Testis (tissue), 2 donors: ENCODE measurements at regions not wholly inside any gene's neighbourhood (a gene's known extent, or its start where the extent isn't known, plus 50 kb on each side); places are given as distances from the start of the nearest gene placed in this dataset.
"Not testable (repeated sequence)": the region's sequence is repeated elsewhere in the genome, so short reads cannot be mapped to it uniquely, and the experiment has no call there.

Source experiments
- DNase-seq: peaks from one replicate; pipeline ENCODE4 v3.0.0-alpha.2; 2019
- H3K27ac ChIP-seq, 2 donors: fragments of 200-600 bp; sonication (generic); one replicate each; pipeline ENCODE4 v1.5.1; 2019
- H3K27me3 ChIP-seq: fragments of 200-600 bp; sonication (generic); one replicate; pipeline ENCODE4 v1.5.1; 2019
- H3K36me3 ChIP-seq: fragments of 200-600 bp; sonication (generic); one replicate; pipeline ENCODE4 v1.5.1; 2017; ENCODE audit warnings: low read depth; ENCODE audit errors: missing control alignments
- H3K4me1 ChIP-seq: fragments of 200-600 bp; sonication (generic); one replicate; pipeline ENCODE4 v1.5.1; 2019
- H3K4me3 ChIP-seq, 2 donors: fragments of 200-600 bp; sonication (generic); one replicate each; pipeline ENCODE4 v1.5.1; 2017 to 2019
- H3K9me3 ChIP-seq: fragments of 200-600 bp; sonication (generic); one replicate; pipeline ENCODE4 v1.5.1; 2017
- WGBS, 2 donors: methylation state at CpG; one replicate each; pipeline ENCODE4 v1.1.5; 2018; 5-methylcytosine and 5-hydroxymethylcytosine counted together
- intact Hi-C: fragments of 100-400 bp; cut with DNase I; formaldehyde crosslinking; loops from one replicate; pipeline ENCODE4 v1.15.1; 2023; ENCODE audit warnings: low total_unique reads
- TF ChIP-seq, protein P1 (sequence below), 3 experiments: fragments of 450-650 bp in 2 of 3; fragments of 200-600 bp in 1 of 3; sonication (generic) in 1 of 3; IDR thresholded peaks; one replicate each; pipeline ENCODE4 v1.5.1; 2016 to 2019; ENCODE audit warnings: antibody characterized with exemption in 3 of 3, mild to moderate bottlenecking in 2 of 3, moderate library complexity in 1 of 3

DNA sequence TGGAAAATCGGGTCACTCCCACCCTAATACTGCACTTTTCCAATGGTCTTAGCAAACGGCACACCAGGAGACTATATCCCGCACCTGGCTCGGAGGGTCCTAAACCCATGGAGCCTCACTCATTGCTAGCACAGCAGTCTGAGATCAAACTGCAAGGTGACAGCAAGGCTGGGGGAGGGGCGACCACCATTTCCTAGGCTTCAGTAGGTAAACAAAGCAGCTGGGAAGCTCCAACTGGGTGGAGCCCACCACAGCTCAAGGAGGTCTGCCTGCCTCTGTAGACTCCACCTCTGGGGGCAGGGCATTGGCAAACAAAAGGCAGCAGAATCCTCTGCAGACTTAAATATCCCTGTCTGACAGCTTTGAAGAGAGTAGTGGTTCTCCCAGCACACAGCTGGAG is 109.0 kb upstream of the DEFB108B start:
- H3K27ac ChIP-seq, H3K4me3 ChIP-seq, DNase-seq, H3K36me3 ChIP-seq, intact Hi-C loops, H3K4me1 ChIP-seq, H3K9me3 ChIP-seq, H3K27me3 ChIP-seq: not testable (repeated sequence)
- WGBS, 2 donors = 29 to 67% methylated on average over 1 to 5 of the region's 5 CpGs

GRCh38 chr11:71730748-71731147 is 102.3 kb upstream of the DEFB108B start:
- H3K4me3 ChIP-seq, DNase-seq, H3K27me3 ChIP-seq, intact Hi-C loops, H3K27ac ChIP-seq, H3K36me3 ChIP-seq, H3K4me1 ChIP-seq, H3K9me3 ChIP-seq: not testable (repeated sequence)
- 81 to 82% methylated on average over 7 of the region's 8 CpGs for WGBS, 2 donors

GRCh38 chr11:71734368-71734767 is 98.6 kb upstream of the DEFB108B start:
- peak; percentile 20 for DNase-seq
- H3K27me3 ChIP-seq, H3K9me3 ChIP-seq, H3K4me3 ChIP-seq, H3K36me3 ChIP-seq, intact Hi-C loops, H3K4me1 ChIP-seq, H3K27ac ChIP-seq: not testable (repeated sequence)
- 31% methylated on average over 2 of the region's 3 CpGs; no CpG with 5 or more reads in 1 of the 2 donors for WGBS, 2 donors
- TF ChIP-seq, protein P1, sequence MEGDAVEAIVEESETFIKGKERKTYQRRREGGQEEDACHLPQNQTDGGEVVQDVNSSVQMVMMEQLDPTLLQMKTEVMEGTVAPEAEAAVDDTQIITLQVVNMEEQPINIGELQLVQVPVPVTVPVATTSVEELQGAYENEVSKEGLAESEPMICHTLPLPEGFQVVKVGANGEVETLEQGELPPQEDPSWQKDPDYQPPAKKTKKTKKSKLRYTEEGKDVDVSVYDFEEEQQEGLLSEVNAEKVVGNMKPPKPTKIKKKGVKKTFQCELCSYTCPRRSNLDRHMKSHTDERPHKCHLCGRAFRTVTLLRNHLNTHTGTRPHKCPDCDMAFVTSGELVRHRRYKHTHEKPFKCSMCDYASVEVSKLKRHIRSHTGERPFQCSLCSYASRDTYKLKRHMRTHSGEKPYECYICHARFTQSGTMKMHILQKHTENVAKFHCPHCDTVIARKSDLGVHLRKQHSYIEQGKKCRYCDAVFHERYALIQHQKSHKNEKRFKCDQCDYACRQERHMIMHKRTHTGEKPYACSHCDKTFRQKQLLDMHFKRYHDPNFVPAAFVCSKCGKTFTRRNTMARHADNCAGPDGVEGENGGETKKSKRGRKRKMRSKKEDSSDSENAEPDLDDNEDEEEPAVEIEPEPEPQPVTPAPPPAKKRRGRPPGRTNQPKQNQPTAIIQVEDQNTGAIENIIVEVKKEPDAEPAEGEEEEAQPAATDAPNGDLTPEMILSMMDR (IDR thresholded peaks at IDR 0.05) = peak in 1 of 3 experiments; percentile 18

- H3K4me3 ChIP-seq, H3K27me3 ChIP-seq, DNase-seq, H3K4me1 ChIP-seq, H3K27ac ChIP-seq, intact Hi-C loops, H3K36me3 ChIP-seq, H3K9me3 ChIP-seq: not testable (repeated sequence)
- 82 to 90% methylated on average over 4 of the region's 4 CpGs for WGBS, 2 donors
These were observed 94.7 kb upstream of the DEFB108B start for GRCh38 chr11:71738317-71738716.

- H3K36me3 ChIP-seq, H3K27me3 ChIP-seq, H3K4me1 ChIP-seq, H3K4me3 ChIP-seq, H3K9me3 ChIP-seq, intact Hi-C loops, H3K27ac ChIP-seq: not testable (repeated sequence)
- DNase-seq = peak; percentile 30
- 27 to 40% methylated on average over 11 of the region's 11 CpGs for WGBS, 2 donors
These were observed 89.6 kb upstream of the DEFB108B start for GRCh38 chr11:71743385-71743784.

GRCh38 chr11:71745656-71746055 is 87.3 kb upstream of the DEFB108B start:
- H3K27ac ChIP-seq, H3K4me1 ChIP-seq, H3K4me3 ChIP-seq, DNase-seq, H3K36me3 ChIP-seq, intact Hi-C loops, H3K9me3 ChIP-seq, H3K27me3 ChIP-seq: not testable (repeated sequence)
- WGBS, 2 donors = 86 to 87% methylated on average over 10 to 11 of the region's 11 CpGs

- DNase-seq, H3K4me3 ChIP-seq, H3K27ac ChIP-seq, H3K36me3 ChIP-seq, H3K4me1 ChIP-seq, H3K9me3 ChIP-seq, H3K27me3 ChIP-seq, intact Hi-C loops: not testable (repeated sequence)
- WGBS, 2 donors = 42 to 44% methylated on average over 3 to 5 of the region's 5 CpGs
These were observed 86.7 kb upstream of the DEFB108B start for GRCh38 chr11:71746263-71746662.

DNA sequence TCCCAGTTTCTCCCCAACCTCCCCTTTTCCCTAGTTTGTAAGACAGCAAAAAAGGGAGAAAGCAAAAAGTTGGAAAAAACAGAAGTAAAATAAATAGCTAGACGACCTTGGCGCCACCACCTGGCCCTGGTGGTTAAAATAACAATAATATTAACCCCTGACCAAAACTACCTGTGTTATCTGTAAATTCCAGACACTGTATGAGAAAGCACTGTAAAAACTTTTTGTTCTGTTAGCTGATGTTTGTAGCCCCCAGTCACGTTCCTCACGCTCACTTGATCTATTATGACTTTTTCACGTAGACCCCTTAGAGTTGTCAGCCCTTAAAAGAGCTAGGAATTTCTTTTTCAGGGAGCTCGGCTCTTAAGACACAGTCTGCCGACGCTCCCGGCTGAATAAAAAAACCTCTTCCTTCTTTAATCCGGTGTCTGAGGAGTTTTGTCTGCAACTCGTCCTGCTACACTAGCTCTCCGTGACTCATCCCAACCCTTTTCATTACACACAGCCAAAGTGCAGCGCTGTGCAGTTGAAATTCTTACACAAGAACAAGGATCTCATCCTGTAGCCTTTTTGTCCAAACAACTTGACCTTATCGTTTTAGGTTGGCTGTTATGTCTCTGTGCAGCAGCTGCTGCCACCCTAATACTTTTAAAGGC is 83.9 kb upstream of the DEFB108B start:
- DNase-seq, H3K4me1 ChIP-seq, H3K27me3 ChIP-seq, H3K4me3 ChIP-seq, H3K9me3 ChIP-seq, H3K27ac ChIP-seq, H3K36me3 ChIP-seq, intact Hi-C loops: not testable (repeated sequence)
- 14 to 19% methylated on average over 14 of the region's 14 CpGs for whole genome bisulfite sequencing, 2 donors

DNA sequence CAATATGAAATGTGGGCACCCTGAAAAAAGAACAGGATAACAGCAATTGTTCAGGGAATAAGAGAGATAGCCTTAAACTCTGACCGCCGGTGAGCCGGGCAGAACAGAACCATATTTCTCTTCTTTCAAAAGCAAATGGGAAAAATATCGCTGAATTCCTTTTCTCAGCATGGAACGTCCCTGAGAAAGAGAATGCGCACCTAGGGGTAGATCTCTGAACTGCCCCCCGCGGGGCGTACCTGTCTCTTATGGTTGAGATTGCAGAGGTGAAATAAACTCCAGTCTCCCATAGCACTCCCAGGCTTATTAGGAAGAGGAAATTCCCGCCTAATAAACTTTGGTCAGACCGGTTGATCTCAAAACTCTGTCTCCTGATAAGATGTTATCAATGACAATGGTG is 82.1 kb upstream of the DEFB108B start:
- H3K4me1 ChIP-seq, H3K36me3 ChIP-seq, H3K27me3 ChIP-seq, H3K4me3 ChIP-seq, intact Hi-C loops, DNase-seq, H3K9me3 ChIP-seq, H3K27ac ChIP-seq: not testable (repeated sequence)
- 61 to 63% methylated on average over 11 of the region's 11 CpGs for WGBS, 2 donors

GRCh38 chr11:71764695-71765491 is 68.1 kb upstream of the DEFB108B start:
- H3K36me3 ChIP-seq, intact Hi-C loops, H3K27me3 ChIP-seq, H3K4me3 ChIP-seq, H3K27ac ChIP-seq, H3K4me1 ChIP-seq, H3K9me3 ChIP-seq: not testable (repeated sequence)
- peak; percentile 38 for DNase-seq
- 24 to 40% methylated on average over 13 to 20 of the region's 20 CpGs for WGBS, 2 donors

DNA sequence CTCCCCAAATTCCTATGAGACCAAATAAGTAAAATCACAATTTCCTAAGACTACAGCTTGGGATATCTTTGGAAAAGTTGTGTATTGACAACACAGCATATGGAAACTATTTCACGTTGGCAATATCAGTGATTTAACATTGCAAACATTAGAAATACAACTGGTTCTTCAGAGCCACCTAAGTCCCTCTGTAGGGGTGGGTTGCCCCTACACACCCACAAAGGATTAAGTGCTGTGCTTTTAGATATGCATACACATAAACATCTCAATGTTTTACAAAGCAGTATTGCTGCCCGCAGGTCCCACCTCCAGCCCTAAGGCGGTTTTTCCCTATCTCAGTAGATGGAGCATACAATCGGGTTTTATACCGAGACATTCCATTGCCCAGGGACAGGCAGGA is 66.0 kb upstream of the DEFB108B start:
- H3K4me1 ChIP-seq, H3K4me3 ChIP-seq, H3K27me3 ChIP-seq, H3K9me3 ChIP-seq, intact Hi-C loops, DNase-seq, H3K36me3 ChIP-seq, H3K27ac ChIP-seq: not testable (repeated sequence)
- WGBS, 2 donors = 46 to 55% methylated on average over 1 to 3 of the region's 5 CpGs
